ENCODE measurements at regions not wholly inside any gene's neighbourhood (a gene's known extent, or its start where the extent isn't known, plus 50 kb on each side); places are given as distances from the start of the nearest gene placed in this dataset.
"Not testable (repeated sequence)": the region's sequence is repeated elsewhere in the genome, so short reads cannot be mapped to it uniquely, and the experiment has no call there.

DNA sequence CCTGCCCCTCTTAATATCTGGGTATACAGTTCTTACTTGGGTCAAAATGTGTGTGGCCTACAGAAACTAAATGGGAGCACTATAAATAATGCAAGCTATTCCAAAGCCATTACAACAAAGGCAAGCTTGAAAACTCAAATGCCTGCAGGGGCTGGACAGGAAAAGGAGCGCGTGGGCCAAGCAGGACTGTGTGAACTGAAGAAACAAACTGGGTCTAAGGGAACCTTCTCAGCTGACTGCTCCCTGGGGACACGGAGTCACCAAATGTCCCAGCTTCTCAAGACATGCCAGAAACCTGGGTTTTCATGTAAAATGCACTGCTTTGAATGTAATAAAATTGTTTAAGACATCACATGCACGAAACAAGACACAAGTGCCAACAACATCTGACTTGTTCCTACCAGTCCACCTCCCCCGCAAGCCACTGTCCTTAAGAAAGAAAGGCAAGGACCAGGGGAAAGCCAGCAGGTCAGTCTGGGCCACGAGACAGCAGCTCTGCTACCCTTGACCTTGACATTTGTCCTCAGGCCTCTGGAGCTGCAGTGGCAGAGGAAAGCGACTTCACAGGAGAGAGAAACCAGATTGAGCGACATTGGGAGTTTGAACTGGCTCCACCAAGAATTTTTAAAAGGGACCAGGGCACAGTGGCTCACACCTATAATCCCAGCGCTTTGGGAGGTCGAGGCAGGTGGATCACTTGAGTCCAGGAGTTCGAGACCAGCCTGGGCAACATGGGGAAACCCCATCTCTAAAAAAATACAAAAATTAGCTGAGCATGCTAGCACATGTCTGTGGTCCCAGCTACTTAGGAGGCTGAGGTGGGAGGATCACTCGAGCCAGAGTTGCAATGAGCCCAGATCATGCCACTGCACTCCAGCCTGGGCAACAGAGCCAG lies 89.7 kb upstream of the SH3BP4 start:
- no peak for DNase-seq (ENCODE audit: low spot score)

DNA sequence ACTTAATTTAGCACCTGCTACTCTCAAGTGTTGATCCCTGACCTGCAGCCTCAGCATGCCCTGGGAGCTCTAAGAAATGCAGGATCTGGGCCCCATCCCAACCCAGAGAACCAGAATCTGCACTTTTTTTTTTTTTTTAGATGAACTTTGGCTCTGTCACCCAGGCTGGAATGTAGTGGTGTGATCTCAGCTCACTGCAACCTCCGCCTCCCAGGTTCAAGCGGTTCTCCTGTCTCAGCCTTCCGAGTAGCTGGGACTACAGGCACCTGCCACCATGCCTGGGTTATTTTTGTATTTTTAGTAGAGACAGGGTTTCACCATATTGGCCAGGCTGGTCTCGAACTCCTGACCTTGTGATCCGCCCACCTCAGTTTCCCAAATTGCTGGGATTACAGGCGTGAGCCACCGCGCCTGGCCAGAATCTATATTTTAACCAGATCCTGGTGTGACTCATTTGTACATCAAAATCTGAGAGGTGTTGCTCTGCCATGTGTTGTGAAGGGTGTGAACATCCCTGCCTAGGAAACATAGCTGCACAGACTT lies 92.4 kb upstream of the SH3BP4 start:
- DNase-seq (ENCODE audit: low spot score): not testable (repeated sequence)

DNA sequence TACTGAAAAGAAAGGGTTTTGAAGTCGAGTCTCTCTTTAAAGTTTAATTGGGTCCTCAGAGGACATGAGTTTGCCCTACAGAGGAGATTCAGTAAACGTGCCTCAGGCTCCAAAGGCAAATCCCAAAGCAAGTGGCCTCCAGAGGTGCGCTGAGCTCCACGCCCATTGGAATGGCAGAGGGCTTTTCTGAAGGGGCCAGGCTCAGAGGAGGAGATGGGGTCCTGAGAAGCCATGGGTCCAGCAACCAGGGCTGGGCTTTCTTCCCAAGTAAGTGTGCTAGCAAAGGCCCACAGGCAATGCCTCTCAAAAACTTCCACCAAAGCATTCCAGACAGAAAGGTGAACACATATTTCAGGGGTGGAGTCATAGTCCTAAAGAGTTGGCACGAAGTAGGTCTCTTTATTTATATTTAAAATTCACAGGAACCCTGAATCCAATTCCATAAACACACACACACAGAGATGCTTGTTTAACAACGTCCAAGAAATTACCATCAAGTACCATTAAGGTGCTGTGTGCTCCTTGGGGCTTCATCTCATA lies 93.0 kb upstream of the SH3BP4 start:
- DNase-seq (ENCODE audit: low spot score): no peak

DNA sequence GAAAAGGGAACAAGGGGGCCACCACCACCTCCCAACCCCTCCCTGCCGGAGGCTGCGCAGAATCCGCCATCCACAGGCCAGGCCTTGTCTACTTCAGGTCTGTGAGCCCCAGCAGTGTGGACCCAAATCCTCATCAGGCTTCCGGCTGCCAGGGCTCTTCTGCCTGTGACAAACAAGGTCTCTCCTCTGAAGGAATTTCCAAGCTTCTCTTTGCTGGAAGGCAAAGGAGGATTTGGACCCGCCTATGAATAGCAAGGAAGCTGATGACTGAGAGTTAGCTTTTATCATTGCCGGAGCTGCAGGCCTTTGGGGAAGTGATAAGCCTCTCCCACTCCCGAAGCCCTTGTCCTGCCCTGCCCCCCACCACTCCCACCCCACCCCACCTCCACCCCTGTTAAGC lies 93.7 kb upstream of the SH3BP4 start:
- no peak for DNase-seq (ENCODE audit: low spot score)

DNA sequence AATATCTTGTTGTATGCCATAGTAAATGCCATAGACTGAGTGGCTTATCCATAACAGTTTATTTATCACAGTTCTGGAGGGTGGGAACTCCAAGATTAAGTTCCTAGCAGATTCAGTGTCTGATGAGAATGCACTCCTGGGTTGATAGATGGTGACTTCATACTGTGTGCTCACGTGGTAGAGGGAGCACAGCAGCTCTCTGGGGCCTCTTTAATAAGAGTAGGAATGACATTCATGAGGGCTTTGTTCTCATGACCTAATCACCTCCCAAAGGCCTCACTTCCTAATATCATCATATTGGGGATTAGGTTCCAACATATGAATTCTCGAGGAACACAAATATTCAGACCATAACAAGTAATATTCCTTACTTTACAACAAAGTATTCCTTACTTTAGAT lies 98.1 kb upstream of the SH3BP4 start:
- DNase-seq (ENCODE audit: low spot score): no peak

DNA sequence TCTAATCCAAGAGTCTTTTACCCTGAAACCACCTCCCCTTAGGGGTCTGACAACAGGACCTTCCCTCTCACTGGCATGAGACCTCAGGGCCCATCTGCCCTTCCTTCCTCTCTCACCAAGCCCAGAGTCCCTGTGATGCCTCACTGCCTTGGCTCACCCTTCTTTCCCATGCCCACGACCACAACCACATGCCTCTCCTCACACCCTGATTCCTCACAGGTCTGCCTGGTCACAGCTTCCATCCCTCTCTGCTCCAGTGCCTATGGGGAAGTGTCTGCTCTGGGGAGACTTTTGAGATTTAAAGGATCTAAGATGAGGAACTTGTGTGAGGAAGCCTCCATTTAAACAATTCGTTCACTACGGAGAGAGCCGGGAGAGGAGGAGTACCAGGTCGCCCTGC lies 98.9 kb upstream of the SH3BP4 start:
- DNase-seq (ENCODE audit: low spot score): no peak

DNA sequence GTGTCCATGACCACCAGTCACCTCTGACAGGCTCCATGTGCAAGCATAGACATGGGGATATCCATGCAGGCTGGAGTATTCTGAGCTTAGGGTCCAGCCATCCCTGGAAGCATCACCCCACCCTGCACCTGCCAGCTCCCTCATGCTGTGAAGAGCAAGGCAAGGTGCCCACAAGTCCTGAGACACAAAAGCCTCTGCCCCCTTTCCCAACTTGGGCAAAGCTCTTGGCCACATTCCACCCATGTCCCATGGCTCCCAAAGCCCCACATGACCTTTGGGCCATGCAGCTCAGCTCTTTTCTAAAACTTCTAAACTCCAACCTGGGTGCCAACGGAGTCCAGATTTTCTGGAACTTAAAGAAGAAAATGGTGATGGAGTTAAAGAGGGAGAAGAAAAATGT lies 99.8 kb upstream of the SH3BP4 start:
- no peak for DNase-seq (ENCODE audit: low spot score)

DNA sequence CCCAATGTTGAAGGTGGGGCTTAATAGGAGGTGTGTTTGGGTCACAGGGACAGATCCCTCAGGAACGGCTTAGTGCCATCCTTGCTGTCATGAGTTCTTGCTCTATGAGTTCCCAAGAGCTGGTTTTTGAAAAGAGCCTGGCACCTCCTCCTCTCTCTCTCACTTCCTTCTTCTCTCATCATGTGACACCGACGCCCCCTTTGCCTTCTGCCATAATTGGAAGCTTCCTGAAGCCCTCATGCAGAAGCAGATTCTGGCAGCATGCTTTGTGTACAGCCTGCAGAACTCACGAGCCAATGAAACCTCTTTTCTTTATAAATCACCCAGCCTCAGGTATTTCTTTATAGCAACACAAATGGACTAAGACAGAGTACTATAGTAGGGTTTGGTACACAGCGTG lies 100.4 kb upstream of the SH3BP4 start:
- DNase-seq (ENCODE audit: low spot score): no peak

DNA sequence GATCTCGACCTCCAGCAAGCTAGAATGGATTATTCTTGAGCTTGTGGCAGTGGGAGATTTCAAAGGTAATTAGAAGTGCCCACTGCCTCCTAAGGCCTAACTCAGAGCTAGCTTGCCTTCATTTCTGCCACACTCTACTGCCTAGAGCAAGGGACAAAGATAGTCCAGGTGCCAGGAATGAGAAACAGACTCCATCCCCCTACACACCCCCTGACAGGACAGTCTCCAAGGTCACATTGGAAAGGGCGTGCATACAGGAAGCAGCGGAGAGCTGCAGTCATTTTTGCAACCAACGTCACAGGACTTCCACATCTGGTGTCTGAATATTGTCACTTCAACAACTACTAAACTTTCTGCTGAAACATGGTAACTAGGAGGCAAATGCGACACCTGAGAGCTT lies 101.0 kb upstream of the SH3BP4 start:
- no peak for DNase-seq (ENCODE audit: low spot score)

DNA sequence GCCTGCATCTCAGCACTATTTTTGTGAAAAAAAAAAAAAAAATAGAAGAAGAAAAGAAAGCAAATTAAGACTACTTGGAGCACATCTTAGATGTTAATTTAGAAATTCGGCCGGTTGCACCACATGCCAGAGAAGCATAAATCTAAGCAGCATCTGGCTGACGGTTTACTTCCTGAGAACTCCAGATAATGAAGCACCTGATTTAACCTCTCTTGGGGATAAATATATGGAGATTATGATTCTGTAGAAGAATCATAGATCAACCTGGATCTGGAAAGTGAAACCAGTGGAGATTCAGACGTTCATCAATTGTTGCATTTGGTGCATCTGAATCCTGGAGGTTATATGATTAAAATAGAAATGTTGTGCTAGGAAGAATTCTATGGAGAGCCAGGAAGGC lies 102.1 kb upstream of the SH3BP4 start:
- DNase-seq (ENCODE audit: low spot score): peak; percentile 13

DNA sequence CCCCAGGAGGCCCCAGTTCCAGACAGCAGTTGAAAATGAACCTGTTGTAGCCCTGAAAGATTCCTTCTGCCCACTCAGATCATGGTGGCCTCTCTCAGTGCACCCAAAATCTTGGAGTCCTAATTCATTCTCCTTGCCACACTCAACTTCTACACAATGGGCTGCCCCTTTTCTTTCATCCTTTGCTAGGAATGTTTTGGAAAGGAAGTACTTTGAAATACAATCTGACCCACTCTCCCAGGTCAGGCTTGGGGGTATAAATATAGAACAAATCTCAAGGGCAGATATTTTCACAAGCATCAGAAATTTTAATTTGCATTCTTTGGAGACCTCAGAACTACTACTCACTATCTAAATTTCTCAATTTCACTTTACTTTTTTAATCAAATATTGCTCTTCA lies 103.2 kb upstream of the SH3BP4 start:
- no peak for DNase-seq (ENCODE audit: low spot score)

DNA sequence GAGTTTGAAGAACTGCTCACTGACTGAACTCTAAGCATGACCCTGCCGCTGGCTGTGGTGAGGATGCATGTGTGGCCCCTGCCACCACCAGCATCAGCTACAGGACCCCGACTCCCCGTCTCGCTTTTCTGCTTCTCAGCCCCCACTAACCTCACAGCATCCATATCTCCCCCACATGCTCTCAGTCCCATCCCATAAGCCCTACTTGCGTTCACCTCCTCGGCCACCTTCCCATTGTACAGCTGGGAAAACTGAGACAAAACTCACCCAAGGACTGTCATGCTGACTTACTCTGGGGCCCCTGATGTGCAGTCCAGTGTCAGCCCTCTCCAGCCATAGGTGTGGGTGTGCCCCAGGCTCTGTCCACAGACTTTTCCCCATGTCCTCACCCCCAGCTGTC lies 104.2 kb upstream of the SH3BP4 start:
- DNase-seq (ENCODE audit: low spot score): no peak

DNA sequence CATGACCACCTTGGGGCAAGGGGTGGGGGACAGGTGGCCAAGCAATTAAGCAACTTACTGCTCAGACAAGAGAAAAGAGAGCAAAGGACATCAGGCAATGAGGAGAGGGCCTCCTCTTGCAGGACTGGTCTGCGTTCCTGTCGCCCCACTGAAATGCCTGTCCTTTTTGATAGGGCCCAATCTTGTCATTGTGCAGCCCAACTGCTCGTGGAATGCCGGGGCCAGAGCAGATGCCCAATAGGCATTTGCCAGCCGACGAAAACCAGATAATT lies 104.5 kb upstream of the SH3BP4 start:
- DNase-seq (ENCODE audit: low spot score): no peak

DNA sequence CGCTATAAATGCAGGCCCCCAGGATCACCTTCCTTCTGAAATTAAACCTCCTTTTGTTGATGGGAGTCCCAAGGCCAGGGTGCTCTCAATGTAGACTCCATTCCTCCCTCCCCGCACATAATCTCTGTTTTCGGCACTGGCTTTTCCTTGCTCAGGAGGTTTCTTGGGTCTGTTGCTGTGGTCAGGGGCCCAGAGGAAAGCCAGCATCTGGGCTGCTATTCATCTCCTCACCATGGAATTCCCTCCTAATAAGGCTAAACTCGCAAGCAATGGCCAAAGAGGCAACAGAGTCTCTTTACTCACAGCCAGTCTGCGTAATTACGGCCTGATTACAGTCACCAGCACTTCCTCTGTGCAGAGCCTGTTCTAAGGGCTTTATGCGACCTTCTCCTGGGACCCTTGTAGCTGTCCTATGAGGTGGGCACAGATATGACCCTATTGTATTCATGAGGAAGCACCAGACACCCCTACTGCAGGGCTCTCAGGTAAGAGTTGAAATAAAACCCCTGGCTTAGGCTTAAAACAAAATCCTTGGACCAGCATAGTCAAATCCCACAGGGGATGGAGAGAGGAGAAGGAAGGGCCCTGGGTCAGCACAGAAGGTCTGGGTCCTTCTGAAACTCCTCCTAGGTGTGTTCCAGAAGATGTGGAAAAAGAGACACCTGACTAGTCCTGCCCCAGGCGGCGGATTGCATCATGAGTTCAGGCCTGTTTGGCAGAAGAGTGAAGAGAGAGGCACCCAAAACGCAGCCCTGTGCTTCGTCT lies 105.0 kb upstream of the SH3BP4 start:
- DNase-seq (ENCODE audit: low spot score): no peak

DNA sequence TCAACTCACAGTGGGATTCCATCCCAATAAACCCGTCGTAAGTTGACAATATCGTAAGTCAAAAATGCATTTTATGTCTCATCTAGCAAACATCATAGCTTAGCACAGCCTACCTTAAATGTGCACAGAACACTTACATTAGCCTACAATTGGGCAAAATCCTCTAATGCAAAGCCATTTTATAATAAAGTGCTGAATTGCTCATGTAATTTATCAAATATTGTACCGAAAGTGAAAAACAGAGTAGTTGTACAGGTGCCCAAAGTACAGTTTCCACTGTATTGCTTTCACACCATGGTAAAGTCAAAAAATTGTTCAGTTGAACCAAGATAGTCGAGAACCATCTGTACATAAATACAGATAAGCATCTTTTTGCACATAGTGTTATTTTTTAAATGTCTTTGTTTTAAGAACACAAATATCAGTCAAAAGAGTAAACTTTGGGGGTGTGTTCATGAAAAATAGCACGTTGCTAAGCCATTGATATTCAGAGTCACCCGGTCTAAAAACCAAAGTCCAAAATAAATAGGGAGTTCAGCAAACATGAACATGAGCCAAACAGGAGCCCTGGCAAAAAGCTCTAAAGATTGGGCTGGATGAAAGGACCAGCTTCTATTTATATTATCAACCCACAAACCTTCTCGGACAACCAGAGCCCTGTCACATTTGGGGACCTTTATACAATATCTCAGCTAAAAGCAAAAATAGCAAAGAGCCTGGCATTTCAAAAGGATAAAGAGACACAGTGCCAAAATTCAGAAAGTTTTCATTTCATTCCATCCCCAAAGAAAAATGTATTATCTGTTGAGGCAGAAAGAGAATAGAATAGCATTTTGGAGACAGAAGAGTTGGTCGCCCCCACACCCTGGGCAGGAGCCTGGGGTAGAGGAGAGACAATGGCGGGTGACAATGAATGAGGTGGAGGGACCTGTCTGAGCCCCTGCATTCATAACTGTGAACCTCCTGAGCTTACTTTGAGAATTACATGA lies 105.9 kb upstream of the SH3BP4 start:
- no peak for DNase-seq (ENCODE audit: low spot score)

DNA sequence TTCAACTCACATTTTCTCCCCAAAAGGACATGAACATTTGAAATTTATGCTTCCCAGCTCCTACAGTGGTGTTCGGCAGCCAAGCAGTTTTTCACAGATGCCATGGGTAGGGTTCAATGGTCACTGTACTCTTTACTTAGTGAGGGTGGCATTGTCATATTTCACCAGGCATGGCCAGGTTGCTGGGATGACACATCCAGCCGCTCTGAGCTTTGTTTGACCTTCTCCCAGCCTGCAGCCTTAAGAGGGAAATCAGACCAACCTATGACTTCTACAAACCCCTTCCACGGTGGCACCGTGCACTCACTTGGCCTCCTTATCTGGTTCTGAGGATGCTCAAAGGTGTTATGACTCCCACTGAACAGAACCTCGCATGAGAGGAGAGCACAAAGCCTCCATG lies 108.4 kb upstream of the SH3BP4 start:
- DNase-seq (ENCODE audit: low spot score): no peak

DNA sequence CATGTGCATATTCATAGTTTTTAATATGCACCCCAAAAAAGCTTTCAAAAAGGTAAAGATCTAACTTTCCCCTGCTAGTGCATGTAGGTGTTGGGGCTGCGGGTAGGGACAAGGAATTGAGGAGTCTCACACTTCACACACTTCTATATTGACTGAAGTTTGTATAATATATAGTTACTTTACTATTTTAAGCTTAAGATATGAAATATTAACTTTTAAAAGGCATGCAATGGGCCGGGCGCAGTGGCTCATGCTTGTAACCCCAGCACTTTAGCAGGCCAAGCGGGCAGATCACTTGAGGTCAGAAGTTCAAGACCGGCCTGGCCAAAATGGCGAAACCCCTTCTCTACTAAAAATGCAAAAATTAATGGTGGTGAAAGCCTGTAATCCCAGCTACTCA lies 109.1 kb upstream of the SH3BP4 start:
- DNase-seq (ENCODE audit: low spot score): no peak

DNA sequence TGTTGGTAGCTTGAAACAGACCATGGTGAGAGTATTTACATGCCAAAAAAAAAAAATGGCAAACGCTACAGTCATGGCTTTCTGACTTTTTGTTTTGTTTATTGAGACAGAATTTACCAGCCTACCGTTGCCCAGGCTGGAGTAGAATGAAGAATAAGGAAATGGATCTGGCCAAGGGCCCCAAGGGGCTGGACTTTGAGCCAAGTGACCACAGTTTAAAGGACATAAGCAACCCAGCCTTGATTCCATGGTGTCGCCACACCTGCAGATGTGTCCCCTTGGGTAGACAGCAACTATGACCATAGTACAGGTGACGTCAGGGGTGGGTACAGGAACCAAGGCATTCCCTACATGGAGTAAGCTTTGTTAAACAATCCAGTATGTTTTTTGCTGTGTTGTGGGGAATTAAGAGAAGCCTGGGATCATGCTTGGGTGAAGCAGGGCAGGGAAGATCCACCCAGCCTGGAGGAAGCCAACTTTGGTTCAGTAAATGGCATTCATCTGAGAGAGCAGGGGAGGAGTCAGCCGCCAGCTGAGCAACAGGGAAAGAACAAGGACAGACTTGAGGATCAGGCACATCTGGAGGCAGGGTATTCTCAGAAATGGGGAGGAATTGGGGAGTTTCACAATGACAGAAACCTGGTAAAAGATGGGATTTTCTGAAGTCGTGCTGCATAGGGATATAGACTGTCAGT lies 110.3 kb upstream of the SH3BP4 start:
- no peak for DNase-seq (ENCODE audit: low spot score)

DNA sequence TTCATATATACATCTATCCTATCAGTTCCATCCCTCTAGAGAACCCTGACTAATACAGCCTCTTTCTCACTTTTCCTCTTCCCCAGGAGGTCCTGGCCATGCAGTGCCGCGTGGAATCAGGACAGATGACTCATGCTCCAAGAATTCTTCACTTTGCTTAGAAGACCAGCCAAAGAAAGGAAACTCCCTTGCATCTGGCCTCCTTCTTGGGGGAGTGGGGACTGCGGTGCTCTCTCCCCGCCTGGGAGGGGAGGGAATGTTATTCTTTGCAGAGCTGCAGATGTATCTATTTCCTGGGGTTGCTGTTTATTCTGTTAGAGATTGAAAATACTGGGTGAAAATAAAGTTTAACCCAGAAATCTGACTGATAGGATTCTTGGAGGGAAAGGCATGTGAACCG lies 111.5 kb upstream of the SH3BP4 start:
- DNase-seq (ENCODE audit: low spot score): peak; percentile 97

DNA sequence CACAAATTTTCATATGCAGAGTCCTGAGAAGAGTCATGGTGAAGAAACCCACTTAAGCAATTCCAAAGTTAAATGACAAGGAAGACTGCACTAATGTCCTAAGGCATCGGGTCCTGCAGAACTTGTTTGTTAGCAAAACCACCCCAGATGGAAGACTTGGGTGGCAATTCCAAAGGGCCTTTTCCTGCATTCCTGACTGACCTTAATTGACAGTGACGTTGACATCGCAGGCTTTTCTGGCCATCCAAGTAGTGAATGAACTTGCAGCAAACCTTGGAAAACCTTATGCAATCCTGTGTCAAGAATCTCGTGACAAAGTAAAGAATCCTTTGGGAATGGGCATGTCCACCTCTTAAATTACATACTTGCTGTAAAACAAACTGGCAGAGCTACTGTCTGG lies 112.5 kb upstream of the SH3BP4 start:
- peak; percentile 67 for DNase-seq (ENCODE audit: low spot score)

DNA sequence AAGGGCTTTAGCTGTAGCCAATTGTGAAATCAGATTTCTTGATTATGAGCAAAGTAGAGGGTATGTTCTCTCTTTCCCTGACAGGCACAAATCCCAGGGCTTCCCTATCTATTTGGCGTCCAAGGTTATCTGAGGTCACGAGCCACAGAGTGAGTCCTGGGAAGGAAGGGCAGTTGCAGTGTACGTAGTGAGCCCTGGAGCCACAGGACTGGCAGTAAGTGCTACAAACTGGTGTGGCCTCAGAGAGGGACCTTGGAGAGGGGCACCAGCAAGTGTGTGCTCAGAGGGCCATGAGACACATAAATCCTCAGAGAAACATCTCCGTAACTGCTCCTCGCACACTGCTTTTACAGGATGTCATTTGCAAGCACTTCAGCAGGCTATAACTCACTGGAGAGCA lies 115.5 kb upstream of the SH3BP4 start:
- DNase-seq (ENCODE audit: low spot score): peak; percentile 23

Measured in A172 (cell line).